ENCODE measurements at regions not wholly inside any gene's neighbourhood (a gene's known extent, or its start where the extent isn't known, plus 50 kb on each side); places are given as distances from the start of the nearest gene placed in this dataset.

GRCh38 chr2:64259312-64259711 lies 115.1 kb upstream of the PELI1 start:
- Histone ChIP-seq H3K27me3 (no peaks in the 10 kb centered on the region), H3K36me3 (no peaks in the 10 kb centered on the region), H3K27ac (no peak overlapping the region), H3K4me1 (peaks cover 27% of the 10 kb centered on the region), H3K4me3 (no peak overlapping the region), H3K9me3 (no peaks in the 10 kb centered on the region)
- intact Hi-C loops (cut with DNase I) = no loop called here
- DNase-seq (ENCODE audit: extremely low spot score in 2 of 2) = no peak
- TF ChIP-seq CTCF (IDR thresholded peaks at IDR 0.05) = no peak
- no peak for TF ChIP-seq POLR2A (IDR thresholded peaks at IDR 0.05)
- TF ChIP-seq POLR2AphosphoS5 (IDR thresholded peaks at IDR 0.05; ENCODE audit: insufficient read depth in 1 of 2, low read depth in 1 of 2) = no peak

GRCh38 chr2:64260093-64260803 lies 116.0 kb upstream of the PELI1 start:
- Histone ChIP-seq H3K27ac (peak overlapping the region; percentile 60), H3K27me3 (no peaks in the 10 kb centered on the region), H3K4me1 (peaks cover 27% of the 10 kb centered on the region), H3K36me3 (no peaks in the 10 kb centered on the region), H3K4me3 (no peak overlapping the region), H3K9me3 (no peaks in the 10 kb centered on the region)
- TF ChIP-seq CTCF (IDR thresholded peaks at IDR 0.05) (no peak), POLR2A (IDR thresholded peaks at IDR 0.05) (no peak), POLR2AphosphoS5 (IDR thresholded peaks at IDR 0.05; ENCODE audit: insufficient read depth in 1 of 2, low read depth in 1 of 2) (no peak)
- intact Hi-C loops (cut with DNase I) = no loop called here
- DNase-seq (ENCODE audit: extremely low spot score in 2 of 2) = no peak

- H3K27me3 ChIP-seq = no peaks in the 10 kb centered on the region
- TF ChIP-seq POLR2AphosphoS5 (IDR thresholded peaks at IDR 0.05; ENCODE audit: insufficient read depth in 1 of 2, low read depth in 1 of 2) (peak in 1 of 2 donors; percentile 79), CTCF (IDR thresholded peaks at IDR 0.05) (no peak), POLR2A (IDR thresholded peaks at IDR 0.05) (no peak)
- intact Hi-C loops (cut with DNase I) = no loop called here
- DNase-seq (ENCODE audit: extremely low spot score in 2 of 2) = no peak
- peaks cover 27% of the 10 kb centered on the region for H3K4me1 ChIP-seq
- no peak overlapping the region for H3K27ac ChIP-seq
- no peaks in the 10 kb centered on the region for H3K36me3 ChIP-seq
- no peaks in the 10 kb centered on the region for H3K9me3 ChIP-seq
- no peak overlapping the region for H3K4me3 ChIP-seq
Observed at GRCh38 chr2:64260817-64261216, 116.6 kb upstream of the PELI1 start.

DNA sequence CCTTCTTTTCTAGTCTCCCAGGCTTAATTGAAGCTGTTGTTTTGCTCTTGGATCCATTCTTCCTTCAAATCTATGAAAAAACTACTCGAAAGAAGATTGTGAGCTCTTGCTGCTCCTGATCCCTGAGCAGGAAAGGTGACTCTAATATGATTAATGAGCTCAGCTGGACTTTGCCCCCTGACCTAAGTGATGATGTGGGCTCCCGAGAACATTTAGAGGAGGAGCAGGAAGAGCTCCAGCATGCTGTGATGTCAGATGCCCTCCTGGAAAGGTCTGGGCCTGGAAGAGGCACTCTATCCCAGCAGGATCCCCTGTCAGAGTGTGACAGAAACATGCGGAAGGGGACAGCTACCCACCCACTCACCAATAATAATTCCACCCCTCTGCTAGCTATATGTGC lies 117.9 kb upstream of the PELI1 start:
- peaks cover 27% of the 10 kb centered on the region for H3K4me1 ChIP-seq
- H3K9me3 ChIP-seq = no peaks in the 10 kb centered on the region

More for the DNA sequence above, 117.9 kb upstream of the PELI1 start:
- intact Hi-C loops (cut with DNase I) = no loop called here
- H3K4me3 ChIP-seq = no peak overlapping the region
- TF ChIP-seq CTCF (IDR thresholded peaks at IDR 0.05) = no peak
- peak in 1 of 2 donors; percentile 7 for TF ChIP-seq POLR2AphosphoS5 (IDR thresholded peaks at IDR 0.05; ENCODE audit: insufficient read depth in 1 of 2, low read depth in 1 of 2)
- H3K36me3 ChIP-seq = no peaks in the 10 kb centered on the region
- no peak for DNase-seq (ENCODE audit: extremely low spot score in 2 of 2)
- H3K27ac ChIP-seq = peak overlapping the region; percentile 6
- H3K27me3 ChIP-seq = no peaks in the 10 kb centered on the region
